ENCODE measurements at regions not wholly inside any gene's neighbourhood (a gene's known extent, or its start where the extent isn't known, plus 50 kb on each side); places are given as distances from the start of the nearest gene placed in this dataset.

- Histone ChIP-seq H3K27me3 (no peaks in the 10 kb centered on the region), H3K4me3 (no peak overlapping the region), H3K4me1 (no peaks in the 10 kb centered on the region), H3K27ac (no peak overlapping the region), H3K36me3 (ENCODE audit: low read depth, missing control alignments) (no peaks in the 10 kb centered on the region), H3K9me3 (no peaks in the 10 kb centered on the region)
- 90 to 95% methylated on average over 6 of the region's 6 CpGs for WGBS, 2 donors
- DNase-seq: no peak
- no peak for TF ChIP-seq CTCF (IDR thresholded peaks at IDR 0.05)
- intact Hi-C loops (cut with DNase I; ENCODE audit: low total_unique reads): no loop called here
These were observed 67.2 kb upstream of the PELI1 start for GRCh38 chr2:64211276-64211921.

GRCh38 chr2:64212346-64212745 lies 68.1 kb upstream of the PELI1 start:
- Histone ChIP-seq H3K27ac (no peak overlapping the region), H3K4me1 (no peaks in the 10 kb centered on the region), H3K4me3 (no peak overlapping the region), H3K27me3 (no peaks in the 10 kb centered on the region), H3K36me3 (ENCODE audit: low read depth, missing control alignments) (no peaks in the 10 kb centered on the region), H3K9me3 (no peaks in the 10 kb centered on the region)
- DNase-seq: no peak
- TF ChIP-seq POLR2A (IDR thresholded peaks at IDR 0.05): no peak
- TF ChIP-seq CTCF (IDR thresholded peaks at IDR 0.05): no peak
- WGBS, 2 donors: 76 to 83% methylated on average over 1 of the region's 1 CpG
- intact Hi-C loops (cut with DNase I; ENCODE audit: low total_unique reads): no loop called here

GRCh38 chr2:64212801-64213321 lies 68.6 kb upstream of the PELI1 start:
- H3K27ac ChIP-seq: no peak overlapping the region
- no peaks in the 10 kb centered on the region for H3K27me3 ChIP-seq
- intact Hi-C loops (cut with DNase I; ENCODE audit: low total_unique reads): no loop called here
- no peaks in the 10 kb centered on the region for H3K36me3 ChIP-seq (ENCODE audit: low read depth, missing control alignments)
- H3K9me3 ChIP-seq: no peaks in the 10 kb centered on the region
- WGBS, 2 donors: 82 to 88% methylated on average over 3 of the region's 3 CpGs
- H3K4me1 ChIP-seq: no peaks in the 10 kb centered on the region
- H3K4me3 ChIP-seq: no peak overlapping the region
- TF ChIP-seq CTCF (IDR thresholded peaks at IDR 0.05): no peak
- no peak for TF ChIP-seq POLR2A (IDR thresholded peaks at IDR 0.05)
- DNase-seq: no peak

- no peaks in the 10 kb centered on the region for H3K27me3 ChIP-seq
- no peak overlapping the region for H3K27ac ChIP-seq
- 80 to 88% methylated on average over 5 of the region's 5 CpGs for WGBS, 2 donors
- intact Hi-C loops (cut with DNase I; ENCODE audit: low total_unique reads): no loop called here
- no peak overlapping the region for H3K4me3 ChIP-seq
- no peak for DNase-seq
- TF ChIP-seq POLR2A (IDR thresholded peaks at IDR 0.05): no peak
- TF ChIP-seq CTCF (IDR thresholded peaks at IDR 0.05): no peak
- H3K36me3 ChIP-seq (ENCODE audit: low read depth, missing control alignments): no peaks in the 10 kb centered on the region
- no peaks in the 10 kb centered on the region for H3K4me1 ChIP-seq
- H3K9me3 ChIP-seq: no peaks in the 10 kb centered on the region
These were observed 69.5 kb upstream of the PELI1 start for GRCh38 chr2:64213532-64214275.
